Upper lobe of left lung (tissue), 4 donors: ENCODE measurements at regions not wholly inside any gene's neighbourhood (a gene's known extent, or its start where the extent isn't known, plus 50 kb on each side); places are given as distances from the start of the nearest gene placed in this dataset.

ENCODE experiments used
- EP300 ChIP-seq, 4 donors: sonication (generic); formaldehyde crosslinking; IDR thresholded peaks; one replicate each; pipeline ENCODE4 v1.5.1; 2017; ENCODE audit warnings: antibody characterized with exemption in 4 of 4, control low read depth in 2 of 4
- POLR2A ChIP-seq, 4 donors: fragments of 450-650 bp; IDR thresholded peaks; one replicate each; pipeline ENCODE4 v1.5.1; 2016 to 2017; ENCODE audit warnings: antibody characterized with exemption in 4 of 4, mild to moderate bottlenecking in 2 of 4
- POLR2AphosphoS5 ChIP-seq, 2 donors: sonication (generic); formaldehyde crosslinking; IDR thresholded peaks; one replicate each; pipeline ENCODE4 v1.5.1; 2017; ENCODE audit warnings: antibody characterized with exemption in 2 of 2
- TF ChIP-seq, protein P1 (sequence below), 6 experiments: fragments of 450-650 bp in 4 of 6; fragments of 200-600 bp in 2 of 6; sonication (generic) in 2 of 6; IDR thresholded peaks; one replicate each; pipeline ENCODE4 v1.5.1; 2016 to 2019; ENCODE audit warnings: antibody characterized with exemption in 6 of 6

DNA sequence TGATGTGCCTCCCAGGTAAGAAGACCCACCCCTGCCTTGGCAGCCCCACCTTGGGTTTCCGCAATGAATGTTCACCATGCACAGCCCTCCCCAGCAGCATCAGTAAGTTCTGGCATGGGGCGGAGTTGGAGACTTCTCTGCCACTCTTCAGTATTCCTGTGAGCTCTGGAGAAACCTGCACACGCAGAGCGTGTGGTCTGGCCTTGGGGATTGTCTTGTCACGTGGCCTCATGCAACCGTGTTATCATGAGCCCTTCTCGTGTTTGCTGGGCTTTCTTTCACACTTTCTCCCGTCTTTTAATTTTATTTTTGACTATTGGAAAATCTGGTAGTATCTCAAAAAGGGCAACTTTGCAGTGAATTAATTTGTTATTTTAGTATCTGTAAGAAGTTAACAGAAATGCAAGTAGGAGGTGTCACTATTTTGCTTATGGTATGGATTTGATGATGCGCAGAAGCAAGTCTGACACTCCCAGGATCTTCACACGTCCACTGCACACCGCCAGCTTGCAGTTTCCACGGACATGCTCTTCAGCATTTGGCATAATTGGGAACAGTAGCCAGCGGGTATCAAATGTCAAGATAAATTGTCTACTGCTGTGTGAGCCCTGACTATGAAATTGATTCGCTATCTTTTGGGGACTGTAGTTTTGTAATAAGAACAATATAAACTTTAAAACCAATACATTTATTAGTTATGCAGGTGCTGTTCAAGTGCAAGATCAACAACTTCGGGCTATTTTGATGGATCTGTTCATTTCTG, 463.5 kb downstream of the QKI start:
- TF ChIP-seq, protein P1, sequence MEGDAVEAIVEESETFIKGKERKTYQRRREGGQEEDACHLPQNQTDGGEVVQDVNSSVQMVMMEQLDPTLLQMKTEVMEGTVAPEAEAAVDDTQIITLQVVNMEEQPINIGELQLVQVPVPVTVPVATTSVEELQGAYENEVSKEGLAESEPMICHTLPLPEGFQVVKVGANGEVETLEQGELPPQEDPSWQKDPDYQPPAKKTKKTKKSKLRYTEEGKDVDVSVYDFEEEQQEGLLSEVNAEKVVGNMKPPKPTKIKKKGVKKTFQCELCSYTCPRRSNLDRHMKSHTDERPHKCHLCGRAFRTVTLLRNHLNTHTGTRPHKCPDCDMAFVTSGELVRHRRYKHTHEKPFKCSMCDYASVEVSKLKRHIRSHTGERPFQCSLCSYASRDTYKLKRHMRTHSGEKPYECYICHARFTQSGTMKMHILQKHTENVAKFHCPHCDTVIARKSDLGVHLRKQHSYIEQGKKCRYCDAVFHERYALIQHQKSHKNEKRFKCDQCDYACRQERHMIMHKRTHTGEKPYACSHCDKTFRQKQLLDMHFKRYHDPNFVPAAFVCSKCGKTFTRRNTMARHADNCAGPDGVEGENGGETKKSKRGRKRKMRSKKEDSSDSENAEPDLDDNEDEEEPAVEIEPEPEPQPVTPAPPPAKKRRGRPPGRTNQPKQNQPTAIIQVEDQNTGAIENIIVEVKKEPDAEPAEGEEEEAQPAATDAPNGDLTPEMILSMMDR (IDR thresholded peaks at IDR 0.05), result no peak
- TF ChIP-seq POLR2AphosphoS5 (IDR thresholded peaks at IDR 0.05), result no peak
- TF ChIP-seq EP300 (IDR thresholded peaks at IDR 0.05), result no peak
- TF ChIP-seq POLR2A (IDR thresholded peaks at IDR 0.05), result no peak
